ENCODE measurements at regions not wholly inside any gene's neighbourhood (a gene's known extent, or its start where the extent isn't known, plus 50 kb on each side); places are given as distances from the start of the nearest gene placed in this dataset.

GRCh38 chr5:98031496-98031895, 742.0 kb upstream of the RGMB start:
- H3K36me3 ChIP-seq (replicated peaks in 1 of 2; ENCODE audit: control extremely low read depth in 1 of 2, control insufficient read depth in 1 of 2, extremely low read depth in 1 of 2, insufficient read depth in 2 of 2, low read length in 1 of 2) = no peaks in the 10 kb centered on the region
- no peak for TF ChIP-seq EZH2 (IDR thresholded peaks at IDR 0.05; ENCODE audit: borderline replicate concordance, insufficient read depth, low read depth, low read length, poor library complexity, severe bottlenecking)
- WGBS (ENCODE audit: insufficient coverage) = 100% methylated on average over 1 of the region's 3 CpGs
- H3K27me3 ChIP-seq (replicated peaks in 1 of 4; ENCODE audit: control extremely low read depth in 1 of 4, control insufficient read depth in 3 of 4, insufficient read depth in 4 of 4, low read length in 3 of 4) = no peaks in the 10 kb centered on the region
- Mint-ChIP-seq H3K9me3 (ENCODE audit: insufficient read depth) (peaks cover 3% of the 10 kb centered on the region), H3K27me3 (no peaks in the 10 kb centered on the region), H3K4me1 (no peaks in the 10 kb centered on the region), H3K4me3 (no peak overlapping the region), H3K27ac (no peak overlapping the region)
- no peaks in the 10 kb centered on the region for H4K20me1 ChIP-seq (ENCODE audit: control insufficient read depth, insufficient read depth, low read length, poor library complexity, severe bottlenecking)
- ATAC-seq (ENCODE audit: low read depth) (no peak), DNase-seq (no peak)
- no peaks in the 10 kb centered on the region for H3K4me1 ChIP-seq (ENCODE audit: control insufficient read depth in 2 of 2, insufficient read depth in 2 of 2, low read length in 2 of 2)
- intact Hi-C loops (cut with micrococcal nuclease) = no loop called here
- CTCF ChIA-PET = no interaction called here
- no peak overlapping the region for H3K4me2 ChIP-seq (replicated peaks; ENCODE audit: low read depth, low read length, poor library complexity, severe bottlenecking)
- no peak overlapping the region for H3K9ac ChIP-seq (ENCODE audit: low read length)
- H3K79me2 ChIP-seq (ENCODE audit: control insufficient read depth, insufficient read depth, low read length) = no peaks in the 10 kb centered on the region
- H2AFZ ChIP-seq (ENCODE audit: insufficient read depth, low read depth, low read length, poor library complexity, severe bottlenecking) = no peak overlapping the region
- no peaks in the 10 kb centered on the region for H3K9me3 ChIP-seq (ENCODE audit: control extremely low read depth in 1 of 3, control insufficient read depth in 2 of 3, insufficient read depth in 1 of 3, low read length in 2 of 3)
- no peak overlapping the region for H3K4me3 ChIP-seq (ENCODE audit: control extremely low read depth in 1 of 5, extremely low read depth in 1 of 5, insufficient read depth in 1 of 5, low read depth in 2 of 5, low read length in 4 of 5)
- no peak overlapping the region for H3K27ac ChIP-seq (ENCODE audit: low read length in 2 of 2)
- POLR2A ChIA-PET = no interaction called here

GRCh38 chr5:98031926-98032325, 741.5 kb upstream of the RGMB start:
- H3K27me3 ChIP-seq (replicated peaks in 1 of 4; ENCODE audit: control extremely low read depth in 1 of 4, control insufficient read depth in 3 of 4, insufficient read depth in 4 of 4, low read length in 3 of 4) = no peaks in the 10 kb centered on the region
- POLR2A ChIA-PET = no interaction called here
- no peak for TF ChIP-seq CTCF (IDR thresholded peaks at IDR 0.05)
- no peak for TF ChIP-seq EZH2 (IDR thresholded peaks at IDR 0.05; ENCODE audit: borderline replicate concordance, insufficient read depth, low read depth, low read length, poor library complexity, severe bottlenecking)
- Mint-ChIP-seq H3K9me3 (ENCODE audit: insufficient read depth) (peaks cover 3% of the 10 kb centered on the region), H3K27me3 (no peaks in the 10 kb centered on the region), H3K4me3 (no peak overlapping the region), H3K27ac (no peak overlapping the region), H3K4me1 (no peaks in the 10 kb centered on the region)
- H3K9me3 ChIP-seq (ENCODE audit: control extremely low read depth in 1 of 3, control insufficient read depth in 2 of 3, insufficient read depth in 1 of 3, low read length in 2 of 3) = no peaks in the 10 kb centered on the region
- H4K20me1 ChIP-seq (ENCODE audit: control insufficient read depth, insufficient read depth, low read length, poor library complexity, severe bottlenecking) = no peaks in the 10 kb centered on the region
- 73% methylated on average over 1 of the region's 1 CpG for WGBS (ENCODE audit: insufficient coverage)
- H3K4me2 ChIP-seq (replicated peaks; ENCODE audit: low read depth, low read length, poor library complexity, severe bottlenecking) = no peak overlapping the region
- H3K9ac ChIP-seq (ENCODE audit: low read length) = no peak overlapping the region
- intact Hi-C loops (cut with micrococcal nuclease) = no loop called here
- no peaks in the 10 kb centered on the region for H3K79me2 ChIP-seq (ENCODE audit: control insufficient read depth, insufficient read depth, low read length)
- no peak for ATAC-seq (ENCODE audit: low read depth)
- H3K36me3 ChIP-seq (replicated peaks in 1 of 2; ENCODE audit: control extremely low read depth in 1 of 2, control insufficient read depth in 1 of 2, extremely low read depth in 1 of 2, insufficient read depth in 2 of 2, low read length in 1 of 2) = no peaks in the 10 kb centered on the region
- no peak overlapping the region for H2AFZ ChIP-seq (ENCODE audit: insufficient read depth, low read depth, low read length, poor library complexity, severe bottlenecking)
- H3K4me1 ChIP-seq (ENCODE audit: control insufficient read depth in 2 of 2, insufficient read depth in 2 of 2, low read length in 2 of 2) = no peaks in the 10 kb centered on the region
- H3K27ac ChIP-seq (ENCODE audit: low read length in 2 of 2) = no peak overlapping the region
- CTCF ChIA-PET = no interaction called here
- DNase-seq = no peak
- H3K4me3 ChIP-seq (ENCODE audit: control extremely low read depth in 1 of 5, extremely low read depth in 1 of 5, insufficient read depth in 1 of 5, low read depth in 2 of 5, low read length in 4 of 5) = no peak overlapping the region
